Ishikawa (cell line): ENCODE measurements at regions not wholly inside any gene's neighbourhood (a gene's known extent, or its start where the extent isn't known, plus 50 kb on each side); places are given as distances from the start of the nearest gene placed in this dataset.

Source experiments
- CEBPB ChIP-seq: IDR thresholded peaks from 2 replicates; pipeline ENCODE4 v1.6.1; 2012
- CREB1 ChIP-seq: IDR thresholded peaks from 2 replicates; pipeline ENCODE4 v1.6.1; 2012; ENCODE audit warnings: low read depth
- EGR1 ChIP-seq: IDR thresholded peaks from 2 replicates; pipeline ENCODE4 v1.6.1; 2012
- EP300 ChIP-seq: IDR thresholded peaks from 2 replicates; pipeline ENCODE4 v1.6.1; 2012; ENCODE audit warnings: borderline replicate concordance
- FOXM1 ChIP-seq: IDR thresholded peaks from 2 replicates; pipeline ENCODE4 v1.6.1; 2012; ENCODE audit warnings: low read depth, borderline replicate concordance
- MAX ChIP-seq: IDR thresholded peaks from 2 replicates; pipeline ENCODE4 v1.6.1; 2012
- NFIC ChIP-seq: IDR thresholded peaks from 2 replicates; pipeline ENCODE4 v1.6.1; 2012
- RAD21 ChIP-seq: IDR thresholded peaks from 2 replicates; pipeline ENCODE4 v1.6.1; 2012; ENCODE audit warnings: low read depth
- REST ChIP-seq: IDR thresholded peaks from 2 replicates; pipeline ENCODE4 v1.6.1; 2012; ENCODE audit warnings: low read depth, mild to moderate bottlenecking
- TAF1 ChIP-seq: IDR thresholded peaks from 2 replicates; pipeline ENCODE4 v1.6.1; 2012; ENCODE audit warnings: low read depth, mild to moderate bottlenecking
- TCF12 ChIP-seq: IDR thresholded peaks from 2 replicates; pipeline ENCODE4 v1.6.1; 2012; ENCODE audit warnings: low read depth
- TEAD4 ChIP-seq: IDR thresholded peaks from 2 replicates; pipeline ENCODE4 v1.6.1; 2012
- USF1 ChIP-seq: IDR thresholded peaks from 2 replicates; pipeline ENCODE4 v1.6.1; 2012
- YY1 ChIP-seq: IDR thresholded peaks from 2 replicates; pipeline ENCODE4 v1.6.1; 2012; ENCODE audit warnings: low read depth
- ZBTB7A ChIP-seq: IDR thresholded peaks from 2 replicates; pipeline ENCODE4 v1.6.1; 2012; ENCODE audit warnings: low read depth

GRCh38 chr22:48585916-48586798 lies 1241.5 kb downstream of the BRD1 start:
- TF ChIP-seq EGR1 (no peak), TCF12 (no peak), RAD21 (no peak), EP300 (no peak), ZBTB7A (no peak), TEAD4 (no peak), YY1 (no peak), USF1 (no peak), CREB1 (no peak)

GRCh38 chr22:48584170-48584569 lies 1243.5 kb downstream of the BRD1 start:
- no peak for TF ChIP-seq RAD21
- TF ChIP-seq EGR1, result no peak
- no peak for TF ChIP-seq NFIC
- TF ChIP-seq CREB1, result no peak
- TF ChIP-seq TAF1, result no peak
- TF ChIP-seq FOXM1, result no peak

GRCh38 chr22:48581796-48582469 lies 1245.7 kb downstream of the BRD1 start:
- TF ChIP-seq YY1 (no peak), ZBTB7A (no peak), FOXM1 (no peak), REST (no peak), CREB1 (no peak), NFIC (no peak), TEAD4 (no peak), MAX (no peak), USF1 (no peak), EP300 (no peak), RAD21 (no peak), EGR1 (no peak), TCF12 (no peak), TAF1 (no peak)

GRCh38 chr22:48581205-48581766 lies 1246.4 kb downstream of the BRD1 start:
- TF ChIP-seq FOXM1, result no peak
- no peak for TF ChIP-seq TCF12
- TF ChIP-seq NFIC, result no peak
- TF ChIP-seq EGR1, result no peak
- no peak for TF ChIP-seq ZBTB7A
- TF ChIP-seq YY1, result no peak
- no peak for TF ChIP-seq EP300
- no peak for TF ChIP-seq RAD21
- TF ChIP-seq TEAD4, result no peak
- TF ChIP-seq CEBPB, result no peak
- no peak for TF ChIP-seq CREB1
- no peak for TF ChIP-seq TAF1
- TF ChIP-seq MAX, result no peak
- no peak for TF ChIP-seq USF1
- TF ChIP-seq REST, result no peak

- TF ChIP-seq TCF12 (no peak), CREB1 (no peak), EP300 (no peak), YY1 (no peak), NFIC (no peak), TEAD4 (no peak), TAF1 (no peak), FOXM1 (no peak), USF1 (no peak), MAX (no peak), REST (no peak), ZBTB7A (no peak), RAD21 (no peak), EGR1 (no peak), CEBPB (no peak)
Measured at GRCh38 chr22:48580481-48580970, 1247.1 kb downstream of the BRD1 start.
